Vagina (tissue), 2 donors: ENCODE measurements at regions not wholly inside any gene's neighbourhood (a gene's known extent, or its start where the extent isn't known, plus 50 kb on each side); places are given as distances from the start of the nearest gene placed in this dataset.

Experiments
- CTCF ChIP-seq, 3 experiments: fragments of 450-650 bp in 2 of 3; fragments of 200-600 bp in 1 of 3; sonication (generic) in 1 of 3; IDR thresholded peaks; one replicate each; pipeline ENCODE4 v1.5.1; 2017 to 2019; ENCODE audit warnings: antibody characterized with exemption in 3 of 3, mild to moderate bottlenecking in 2 of 3, moderate library complexity in 2 of 3
- POLR2A ChIP-seq, 2 donors: fragments of 450-650 bp; IDR thresholded peaks; one replicate each; pipeline ENCODE4 v1.6.1; 2017; ENCODE audit warnings: antibody characterized with exemption in 2 of 2, mild to moderate bottlenecking in 2 of 2, moderate library complexity in 2 of 2
- POLR2AphosphoS5 ChIP-seq, 2 donors: sonication (generic); formaldehyde crosslinking; IDR thresholded peaks; one replicate each; pipeline ENCODE4 v1.9.0; 2017; ENCODE audit warnings: antibody characterized with exemption in 2 of 2, mild to moderate bottlenecking in 2 of 2, low read depth in 1 of 2; ENCODE audit not compliant: insufficient read depth in 1 of 2

- no peak for TF ChIP-seq CTCF (IDR thresholded peaks at IDR 0.05)
- no peak for TF ChIP-seq POLR2A (IDR thresholded peaks at IDR 0.05)
- no peak for TF ChIP-seq POLR2AphosphoS5 (IDR thresholded peaks at IDR 0.05; ENCODE audit: insufficient read depth in 1 of 2, low read depth in 1 of 2)
Observed at GRCh38 chr6:139979021-139979725, 604.7 kb upstream of the CITED2 start.
